ENCODE measurements at regions not wholly inside any gene's neighbourhood (a gene's known extent, or its start where the extent isn't known, plus 50 kb on each side); places are given as distances from the start of the nearest gene placed in this dataset.

DNA sequence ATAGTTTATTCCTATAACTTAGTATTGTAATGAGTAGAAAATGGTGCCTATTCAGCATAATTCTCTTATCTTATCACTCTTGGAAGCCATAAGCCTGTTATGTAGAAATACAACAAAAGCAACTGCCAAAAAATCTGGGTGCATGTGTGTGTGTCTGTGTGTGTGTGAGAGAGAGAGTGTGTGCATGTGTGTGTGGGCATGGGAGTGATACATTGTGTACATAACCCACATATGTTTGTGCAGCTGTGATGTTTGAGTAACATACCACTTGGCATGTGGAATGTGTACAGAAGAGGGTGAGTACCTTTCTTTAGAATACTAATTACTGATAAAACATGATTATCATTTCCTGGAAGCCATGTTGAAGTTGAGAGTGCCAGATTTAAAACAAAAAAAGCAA lies 642.3 kb upstream of the SYT4 start:
- TF ChIP-seq POLR2A (IDR thresholded peaks at IDR 0.05): no peak
- TF ChIP-seq, protein P1, sequence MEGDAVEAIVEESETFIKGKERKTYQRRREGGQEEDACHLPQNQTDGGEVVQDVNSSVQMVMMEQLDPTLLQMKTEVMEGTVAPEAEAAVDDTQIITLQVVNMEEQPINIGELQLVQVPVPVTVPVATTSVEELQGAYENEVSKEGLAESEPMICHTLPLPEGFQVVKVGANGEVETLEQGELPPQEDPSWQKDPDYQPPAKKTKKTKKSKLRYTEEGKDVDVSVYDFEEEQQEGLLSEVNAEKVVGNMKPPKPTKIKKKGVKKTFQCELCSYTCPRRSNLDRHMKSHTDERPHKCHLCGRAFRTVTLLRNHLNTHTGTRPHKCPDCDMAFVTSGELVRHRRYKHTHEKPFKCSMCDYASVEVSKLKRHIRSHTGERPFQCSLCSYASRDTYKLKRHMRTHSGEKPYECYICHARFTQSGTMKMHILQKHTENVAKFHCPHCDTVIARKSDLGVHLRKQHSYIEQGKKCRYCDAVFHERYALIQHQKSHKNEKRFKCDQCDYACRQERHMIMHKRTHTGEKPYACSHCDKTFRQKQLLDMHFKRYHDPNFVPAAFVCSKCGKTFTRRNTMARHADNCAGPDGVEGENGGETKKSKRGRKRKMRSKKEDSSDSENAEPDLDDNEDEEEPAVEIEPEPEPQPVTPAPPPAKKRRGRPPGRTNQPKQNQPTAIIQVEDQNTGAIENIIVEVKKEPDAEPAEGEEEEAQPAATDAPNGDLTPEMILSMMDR (IDR thresholded peaks at IDR 0.05): no peak
- no peak for TF ChIP-seq EP300 (IDR thresholded peaks at IDR 0.05)
